K562 (cell line): ENCODE measurements at regions not wholly inside any gene's neighbourhood (a gene's known extent, or its start where the extent isn't known, plus 50 kb on each side); places are given as distances from the start of the nearest gene placed in this dataset.

Experiments used
- CBX2 ChIP-seq: fragments of 200-600 bp; sonication (generic); IDR thresholded peaks from one replicate; pipeline ENCODE4 v1.6.1; 2012; ENCODE audit warnings: mild to moderate bottlenecking, low read length, inconsistent platforms; ENCODE audit not compliant: insufficient read depth, poor library complexity, severe bottlenecking
- CC2D1A ChIP-seq: fragments of 450-650 bp; IDR thresholded peaks from 2 replicates; pipeline ENCODE4 v1.6.1; 2017; ENCODE audit warnings: mild to moderate bottlenecking
- HMG20A ChIP-seq: fragments of 450-650 bp; formaldehyde crosslinking; conservative IDR thresholded peaks from 2 replicates; pipeline ENCODE4 v1.4.0; 2020; ENCODE audit warnings: mild to moderate bottlenecking, mixed read lengths
- KLF1 ChIP-seq: fragments of 450-650 bp; IDR thresholded peaks from 2 replicates; pipeline ENCODE4 v1.6.1; 2016; ENCODE audit warnings: missing genetic modification characterization, missing compliant biosample characterization
- SAFB ChIP-seq: fragments of 200-400 bp; formaldehyde crosslinking; IDR thresholded peaks from 2 replicates; pipeline ENCODE4 v1.6.1; 2017; ENCODE audit warnings: low read depth, low read length, borderline replicate concordance
- TF ChIP-seq, protein P1 (sequence below): fragments of 450-650 bp; IDR thresholded peaks from 2 replicates; pipeline ENCODE4 v1.6.1; 2016; ENCODE audit warnings: mild to moderate bottlenecking, moderate library complexity
- TF ChIP-seq, protein P2 (sequence below), 2 experiments: fragments of 450-650 bp; conservative IDR thresholded peaks; 2 replicates each; pipeline ENCODE4 v1.6.1; 2017; ENCODE audit warnings: mild to moderate bottlenecking in 2 of 2, moderate library complexity in 2 of 2

DNA sequence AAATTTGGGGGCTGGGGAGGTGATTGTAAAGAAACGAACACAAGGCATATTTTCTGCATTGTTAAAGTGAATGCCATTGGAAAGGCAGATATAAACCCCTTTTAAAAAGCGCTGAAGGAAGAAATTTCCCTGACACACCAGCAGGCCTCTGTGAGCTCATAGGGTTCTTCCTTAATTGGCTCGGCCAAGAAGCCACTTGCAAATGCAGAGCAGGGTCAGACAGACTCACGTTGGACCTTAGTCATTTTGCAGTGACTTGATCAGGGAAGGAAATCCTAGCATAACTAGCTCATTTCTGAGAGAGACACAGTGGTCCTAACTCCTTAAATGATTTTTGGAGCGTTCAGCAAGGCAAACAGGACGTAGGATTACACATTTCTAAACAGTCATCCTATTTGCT is 1461.4 kb downstream of the GATA3 start (continued):
- TF ChIP-seq, protein P1, sequence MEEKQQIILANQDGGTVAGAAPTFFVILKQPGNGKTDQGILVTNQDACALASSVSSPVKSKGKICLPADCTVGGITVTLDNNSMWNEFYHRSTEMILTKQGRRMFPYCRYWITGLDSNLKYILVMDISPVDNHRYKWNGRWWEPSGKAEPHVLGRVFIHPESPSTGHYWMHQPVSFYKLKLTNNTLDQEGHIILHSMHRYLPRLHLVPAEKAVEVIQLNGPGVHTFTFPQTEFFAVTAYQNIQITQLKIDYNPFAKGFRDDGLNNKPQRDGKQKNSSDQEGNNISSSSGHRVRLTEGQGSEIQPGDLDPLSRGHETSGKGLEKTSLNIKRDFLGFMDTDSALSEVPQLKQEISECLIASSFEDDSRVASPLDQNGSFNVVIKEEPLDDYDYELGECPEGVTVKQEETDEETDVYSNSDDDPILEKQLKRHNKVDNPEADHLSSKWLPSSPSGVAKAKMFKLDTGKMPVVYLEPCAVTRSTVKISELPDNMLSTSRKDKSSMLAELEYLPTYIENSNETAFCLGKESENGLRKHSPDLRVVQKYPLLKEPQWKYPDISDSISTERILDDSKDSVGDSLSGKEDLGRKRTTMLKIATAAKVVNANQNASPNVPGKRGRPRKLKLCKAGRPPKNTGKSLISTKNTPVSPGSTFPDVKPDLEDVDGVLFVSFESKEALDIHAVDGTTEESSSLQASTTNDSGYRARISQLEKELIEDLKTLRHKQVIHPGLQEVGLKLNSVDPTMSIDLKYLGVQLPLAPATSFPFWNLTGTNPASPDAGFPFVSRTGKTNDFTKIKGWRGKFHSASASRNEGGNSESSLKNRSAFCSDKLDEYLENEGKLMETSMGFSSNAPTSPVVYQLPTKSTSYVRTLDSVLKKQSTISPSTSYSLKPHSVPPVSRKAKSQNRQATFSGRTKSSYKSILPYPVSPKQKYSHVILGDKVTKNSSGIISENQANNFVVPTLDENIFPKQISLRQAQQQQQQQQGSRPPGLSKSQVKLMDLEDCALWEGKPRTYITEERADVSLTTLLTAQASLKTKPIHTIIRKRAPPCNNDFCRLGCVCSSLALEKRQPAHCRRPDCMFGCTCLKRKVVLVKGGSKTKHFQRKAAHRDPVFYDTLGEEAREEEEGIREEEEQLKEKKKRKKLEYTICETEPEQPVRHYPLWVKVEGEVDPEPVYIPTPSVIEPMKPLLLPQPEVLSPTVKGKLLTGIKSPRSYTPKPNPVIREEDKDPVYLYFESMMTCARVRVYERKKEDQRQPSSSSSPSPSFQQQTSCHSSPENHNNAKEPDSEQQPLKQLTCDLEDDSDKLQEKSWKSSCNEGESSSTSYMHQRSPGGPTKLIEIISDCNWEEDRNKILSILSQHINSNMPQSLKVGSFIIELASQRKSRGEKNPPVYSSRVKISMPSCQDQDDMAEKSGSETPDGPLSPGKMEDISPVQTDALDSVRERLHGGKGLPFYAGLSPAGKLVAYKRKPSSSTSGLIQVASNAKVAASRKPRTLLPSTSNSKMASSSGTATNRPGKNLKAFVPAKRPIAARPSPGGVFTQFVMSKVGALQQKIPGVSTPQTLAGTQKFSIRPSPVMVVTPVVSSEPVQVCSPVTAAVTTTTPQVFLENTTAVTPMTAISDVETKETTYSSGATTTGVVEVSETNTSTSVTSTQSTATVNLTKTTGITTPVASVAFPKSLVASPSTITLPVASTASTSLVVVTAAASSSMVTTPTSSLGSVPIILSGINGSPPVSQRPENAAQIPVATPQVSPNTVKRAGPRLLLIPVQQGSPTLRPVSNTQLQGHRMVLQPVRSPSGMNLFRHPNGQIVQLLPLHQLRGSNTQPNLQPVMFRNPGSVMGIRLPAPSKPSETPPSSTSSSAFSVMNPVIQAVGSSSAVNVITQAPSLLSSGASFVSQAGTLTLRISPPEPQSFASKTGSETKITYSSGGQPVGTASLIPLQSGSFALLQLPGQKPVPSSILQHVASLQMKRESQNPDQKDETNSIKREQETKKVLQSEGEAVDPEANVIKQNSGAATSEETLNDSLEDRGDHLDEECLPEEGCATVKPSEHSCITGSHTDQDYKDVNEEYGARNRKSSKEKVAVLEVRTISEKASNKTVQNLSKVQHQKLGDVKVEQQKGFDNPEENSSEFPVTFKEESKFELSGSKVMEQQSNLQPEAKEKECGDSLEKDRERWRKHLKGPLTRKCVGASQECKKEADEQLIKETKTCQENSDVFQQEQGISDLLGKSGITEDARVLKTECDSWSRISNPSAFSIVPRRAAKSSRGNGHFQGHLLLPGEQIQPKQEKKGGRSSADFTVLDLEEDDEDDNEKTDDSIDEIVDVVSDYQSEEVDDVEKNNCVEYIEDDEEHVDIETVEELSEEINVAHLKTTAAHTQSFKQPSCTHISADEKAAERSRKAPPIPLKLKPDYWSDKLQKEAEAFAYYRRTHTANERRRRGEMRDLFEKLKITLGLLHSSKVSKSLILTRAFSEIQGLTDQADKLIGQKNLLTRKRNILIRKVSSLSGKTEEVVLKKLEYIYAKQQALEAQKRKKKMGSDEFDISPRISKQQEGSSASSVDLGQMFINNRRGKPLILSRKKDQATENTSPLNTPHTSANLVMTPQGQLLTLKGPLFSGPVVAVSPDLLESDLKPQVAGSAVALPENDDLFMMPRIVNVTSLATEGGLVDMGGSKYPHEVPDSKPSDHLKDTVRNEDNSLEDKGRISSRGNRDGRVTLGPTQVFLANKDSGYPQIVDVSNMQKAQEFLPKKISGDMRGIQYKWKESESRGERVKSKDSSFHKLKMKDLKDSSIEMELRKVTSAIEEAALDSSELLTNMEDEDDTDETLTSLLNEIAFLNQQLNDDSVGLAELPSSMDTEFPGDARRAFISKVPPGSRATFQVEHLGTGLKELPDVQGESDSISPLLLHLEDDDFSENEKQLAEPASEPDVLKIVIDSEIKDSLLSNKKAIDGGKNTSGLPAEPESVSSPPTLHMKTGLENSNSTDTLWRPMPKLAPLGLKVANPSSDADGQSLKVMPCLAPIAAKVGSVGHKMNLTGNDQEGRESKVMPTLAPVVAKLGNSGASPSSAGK, result no peak
- TF ChIP-seq CBX2, result no peak
- no peak for TF ChIP-seq HMG20A (CRISPR knock-in tag)
- TF ChIP-seq, protein P2, sequence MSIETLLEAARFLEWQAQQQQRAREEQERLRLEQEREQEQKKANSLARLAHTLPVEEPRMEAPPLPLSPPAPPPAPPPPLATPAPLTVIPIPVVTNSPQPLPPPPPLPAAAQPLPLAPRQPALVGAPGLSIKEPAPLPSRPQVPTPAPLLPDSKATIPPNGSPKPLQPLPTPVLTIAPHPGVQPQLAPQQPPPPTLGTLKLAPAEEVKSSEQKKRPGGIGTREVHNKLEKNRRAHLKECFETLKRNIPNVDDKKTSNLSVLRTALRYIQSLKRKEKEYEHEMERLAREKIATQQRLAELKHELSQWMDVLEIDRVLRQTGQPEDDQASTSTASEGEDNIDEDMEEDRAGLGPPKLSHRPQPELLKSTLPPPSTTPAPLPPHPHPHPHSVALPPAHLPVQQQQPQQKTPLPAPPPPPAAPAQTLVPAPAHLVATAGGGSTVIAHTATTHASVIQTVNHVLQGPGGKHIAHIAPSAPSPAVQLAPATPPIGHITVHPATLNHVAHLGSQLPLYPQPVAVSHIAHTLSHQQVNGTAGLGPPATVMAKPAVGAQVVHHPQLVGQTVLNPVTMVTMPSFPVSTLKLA (conservative IDR thresholded peaks at IDR 0.05), result no peak
- no peak for TF ChIP-seq SAFB
- no peak for TF ChIP-seq KLF1 (tag)
- TF ChIP-seq CC2D1A, result no peak
